Immature natural killer cell (primary cell): ENCODE measurements at regions not wholly inside any gene's neighbourhood (a gene's known extent, or its start where the extent isn't known, plus 50 kb on each side); places are given as distances from the start of the nearest gene placed in this dataset.

ENCODE experiments used
- DNase-seq, 3 donors: peaks; one replicate each; pipeline ENCODE4 v3.0.0; 2022; ENCODE audit warnings: mixed read lengths in 1 of 3
- H3K27ac Mint-ChIP-seq, 6 donors: one replicate each; pipeline ENCODE4 v1.8.0; 2020; ENCODE audit warnings: mixed read lengths in 6 of 6, mild to moderate bottlenecking in 5 of 6, inconsistent platforms in 4 of 6, moderate library complexity in 3 of 6
- H3K27me3 Mint-ChIP-seq, 3 donors: one replicate each; pipeline ENCODE4 v1.8.0; 2020 to 2021; ENCODE audit warnings: low read depth in 3 of 3, mild to moderate bottlenecking in 3 of 3, mixed read lengths in 3 of 3, moderate library complexity in 3 of 3, inconsistent platforms in 1 of 3
- H3K36me3 Mint-ChIP-seq, 3 donors: one replicate each; pipeline ENCODE4 v1.8.0; 2020; ENCODE audit warnings: mixed read lengths in 3 of 3, inconsistent platforms in 2 of 3, mild to moderate bottlenecking in 2 of 3
- H3K4me1 Mint-ChIP-seq, 2 donors: one replicate each; pipeline ENCODE4 v1.8.0; 2020; ENCODE audit warnings: inconsistent platforms in 2 of 2, mild to moderate bottlenecking in 2 of 2, mixed read lengths in 2 of 2, moderate library complexity in 1 of 2
- H3K4me3 Mint-ChIP-seq, 5 donors: one replicate each; pipeline ENCODE4 v1.8.0; 2020; ENCODE audit warnings: mild to moderate bottlenecking in 5 of 5, mixed read lengths in 5 of 5, inconsistent platforms in 3 of 5, moderate library complexity in 3 of 5
- H3K9me3 Mint-ChIP-seq, 6 donors: one replicate each; pipeline ENCODE4 v1.8.0; 2020; ENCODE audit warnings: mild to moderate bottlenecking in 6 of 6, mixed read lengths in 6 of 6, inconsistent platforms in 4 of 6, moderate library complexity in 3 of 6

- no peak for DNase-seq
- peaks cover 15 to 23% of the 10 kb centered on the region in 2 donors for H3K4me1 Mint-ChIP-seq
- no peak overlapping the region for H3K27ac Mint-ChIP-seq
- H3K36me3 Mint-ChIP-seq = no peaks in the 10 kb centered on the region
- peaks cover 3 to 17% (median 8%) of the 10 kb centered on the region in 3 donors for H3K27me3 Mint-ChIP-seq
- no peaks in the 10 kb centered on the region for H3K9me3 Mint-ChIP-seq
- no peak overlapping the region for H3K4me3 Mint-ChIP-seq
These were observed 208.8 kb upstream of the RAB4A start for GRCh38 chr1:229062135-229062534.

DNA sequence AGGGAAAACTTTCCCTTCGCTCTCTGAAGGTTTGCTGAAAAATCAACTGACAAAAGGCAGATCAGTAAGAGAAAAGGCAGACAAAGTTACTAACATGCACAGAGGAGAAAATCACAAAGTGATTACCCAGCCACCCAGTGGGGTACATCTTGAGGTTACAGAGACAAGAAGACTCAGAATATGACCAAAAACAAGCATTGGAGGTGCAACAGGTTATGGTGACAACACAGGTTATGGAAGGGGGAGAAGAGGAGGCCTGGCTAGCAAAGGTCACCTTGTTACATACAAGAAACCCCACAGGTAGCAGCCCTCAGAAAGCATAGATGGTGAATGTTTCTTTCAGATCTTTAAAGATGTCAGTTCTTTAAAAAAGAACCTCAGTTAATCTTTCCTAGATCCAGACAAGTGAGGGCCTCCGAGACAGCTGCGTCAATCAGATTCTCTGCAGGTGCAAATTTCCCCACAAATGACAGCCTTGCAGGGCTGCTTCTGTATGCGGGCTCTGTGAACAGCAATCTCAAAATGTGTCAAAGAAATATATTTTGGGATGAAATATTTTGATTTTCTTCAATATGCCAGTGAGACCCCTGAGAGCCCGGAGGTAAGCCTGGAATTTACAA is 207.6 kb upstream of the RAB4A start:
- H3K27ac Mint-ChIP-seq = no peak overlapping the region

GRCh38 chr1:229064320-229065168 is 206.4 kb upstream of the RAB4A start:
- Mint-ChIP-seq H3K4me3 (no peak overlapping the region), H3K27ac (no peak overlapping the region), H3K36me3 (no peaks in the 10 kb centered on the region), H3K27me3 (peaks cover 1 to 13% (median 11%) of the 10 kb centered on the region in 3 donors), H3K4me1 (peaks cover 18 to 23% of the 10 kb centered on the region in 2 donors), H3K9me3 (no peaks in the 10 kb centered on the region)
- no peak for DNase-seq

More for the DNA sequence above, 207.6 kb upstream of the RAB4A start:
- Mint-ChIP-seq H3K4me1 (peaks cover 16 to 22% of the 10 kb centered on the region in 2 donors), H3K36me3 (no peaks in the 10 kb centered on the region), H3K4me3 (no peak overlapping the region), H3K9me3 (no peaks in the 10 kb centered on the region), H3K27me3 (peaks cover 3 to 17% (median 12%) of the 10 kb centered on the region in 3 donors)
- DNase-seq = no peak

DNA sequence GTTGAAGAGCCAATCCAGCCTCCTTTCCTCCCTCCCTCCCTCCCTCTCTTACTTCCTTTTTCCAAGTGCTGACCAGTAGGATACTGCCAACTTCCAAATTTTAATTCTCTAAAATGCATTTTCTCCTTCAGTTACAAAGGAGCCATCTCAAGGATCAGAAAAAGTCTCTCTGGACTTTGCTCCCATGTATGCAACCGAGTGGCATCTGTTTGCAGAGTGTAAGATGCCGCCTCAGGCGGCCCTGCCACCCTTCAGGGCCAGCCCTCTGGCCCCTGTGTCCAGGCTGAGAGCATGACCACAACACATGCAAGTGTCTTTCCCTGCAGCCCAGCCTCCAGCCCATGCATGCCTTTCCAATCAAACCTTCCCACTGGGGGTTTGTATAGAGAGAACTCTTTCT is 205.3 kb upstream of the RAB4A start:
- H3K4me3 Mint-ChIP-seq = no peak overlapping the region
- peaks cover 1 to 13% (median 6%) of the 10 kb centered on the region in 3 donors for H3K27me3 Mint-ChIP-seq
- H3K9me3 Mint-ChIP-seq = no peaks in the 10 kb centered on the region
- no peak overlapping the region for H3K27ac Mint-ChIP-seq
- peaks cover 16 to 23% of the 10 kb centered on the region in 2 donors for H3K4me1 Mint-ChIP-seq
- no peak for DNase-seq
- H3K36me3 Mint-ChIP-seq = no peaks in the 10 kb centered on the region

GRCh38 chr1:229066591-229066990 is 204.3 kb upstream of the RAB4A start:
- no peaks in the 10 kb centered on the region for H3K36me3 Mint-ChIP-seq
- H3K4me1 Mint-ChIP-seq = peaks cover 18 to 26% of the 10 kb centered on the region in 2 donors
- H3K27me3 Mint-ChIP-seq = peaks cover 0 to 13% (median 9%) of the 10 kb centered on the region in 3 donors
- H3K9me3 Mint-ChIP-seq = no peaks in the 10 kb centered on the region
- H3K27ac Mint-ChIP-seq = no peak overlapping the region
- H3K4me3 Mint-ChIP-seq = no peak overlapping the region
- no peak for DNase-seq

GRCh38 chr1:229067546-229067945 is 203.4 kb upstream of the RAB4A start:
- Mint-ChIP-seq H3K27ac (no peak overlapping the region), H3K4me3 (peak overlapping the region in 1 of 5 donors; percentile 13), H3K36me3 (no peaks in the 10 kb centered on the region), H3K4me1 (peaks cover 24 to 30% of the 10 kb centered on the region in 2 donors), H3K27me3 (peaks cover 0 to 13% (median 11%) of the 10 kb centered on the region in 3 donors), H3K9me3 (no peaks in the 10 kb centered on the region)
- no peak for DNase-seq

- peak in 2 of 3 donors; percentile 2 to 7 for DNase-seq
- Mint-ChIP-seq H3K9me3 (no peaks in the 10 kb centered on the region), H3K27ac (no peak overlapping the region), H3K36me3 (no peaks in the 10 kb centered on the region), H3K4me1 (peaks cover 24 to 30% of the 10 kb centered on the region in 2 donors), H3K4me3 (peak overlapping the region; percentile 2 to 53 (median 26)), H3K27me3 (peaks cover 0 to 11% (median 9%) of the 10 kb centered on the region in 3 donors)
These were observed 202.5 kb upstream of the RAB4A start for GRCh38 chr1:229068270-229068987.

DNA sequence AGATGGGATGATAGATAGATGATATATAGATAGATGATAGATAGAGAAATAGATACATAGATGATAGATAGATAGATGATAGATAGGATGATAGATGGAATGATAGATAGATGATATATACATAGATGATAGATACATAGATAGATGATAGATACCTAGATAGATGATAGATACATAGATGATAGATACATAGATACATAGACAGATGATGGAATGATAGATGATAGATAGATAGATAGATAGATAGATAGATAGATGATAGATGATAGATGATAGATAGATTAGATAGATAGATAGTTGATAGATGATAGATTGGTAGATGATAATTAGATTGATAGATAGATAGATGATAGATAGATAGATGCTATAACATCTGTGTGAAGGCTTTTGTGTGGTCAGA is 201.7 kb upstream of the RAB4A start:
- Mint-ChIP-seq H3K27ac (peak overlapping the region in 1 of 6 donors; percentile 2), H3K27me3 (peaks cover 0 to 9% (median 9%) of the 10 kb centered on the region in 3 donors), H3K9me3 (no peaks in the 10 kb centered on the region), H3K4me1 (peaks cover 24 to 30% of the 10 kb centered on the region in 2 donors), H3K4me3 (no peak overlapping the region), H3K36me3 (no peaks in the 10 kb centered on the region)
- DNase-seq = no peak

DNA sequence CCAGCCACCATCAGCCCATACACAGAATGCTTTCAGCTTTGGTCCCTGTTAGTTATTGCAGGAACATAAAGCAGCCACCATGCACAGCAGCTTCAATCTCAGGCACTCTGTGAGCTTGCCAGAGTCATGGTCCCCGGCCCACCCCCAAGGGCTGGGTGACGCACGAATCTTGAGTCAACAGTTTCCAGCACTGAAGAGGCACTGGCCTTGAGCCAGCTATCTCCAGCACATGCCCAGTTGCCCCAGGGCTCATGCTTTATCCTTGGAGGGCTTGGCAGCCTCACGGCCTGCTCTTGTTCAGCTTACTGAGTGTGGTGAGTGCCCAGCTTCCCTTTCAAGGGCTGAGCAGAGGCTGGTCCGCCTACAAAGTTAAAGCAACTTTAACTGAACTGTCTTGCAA is 200.7 kb upstream of the RAB4A start:
- peaks cover 0 to 7% (median 6%) of the 10 kb centered on the region in 3 donors for H3K27me3 Mint-ChIP-seq
- H3K4me3 Mint-ChIP-seq = no peak overlapping the region
- H3K9me3 Mint-ChIP-seq = no peaks in the 10 kb centered on the region
- peaks cover 24 to 30% of the 10 kb centered on the region in 2 donors for H3K4me1 Mint-ChIP-seq
- DNase-seq = no peak
- H3K27ac Mint-ChIP-seq = no peak overlapping the region
- H3K36me3 Mint-ChIP-seq = no peaks in the 10 kb centered on the region

DNA sequence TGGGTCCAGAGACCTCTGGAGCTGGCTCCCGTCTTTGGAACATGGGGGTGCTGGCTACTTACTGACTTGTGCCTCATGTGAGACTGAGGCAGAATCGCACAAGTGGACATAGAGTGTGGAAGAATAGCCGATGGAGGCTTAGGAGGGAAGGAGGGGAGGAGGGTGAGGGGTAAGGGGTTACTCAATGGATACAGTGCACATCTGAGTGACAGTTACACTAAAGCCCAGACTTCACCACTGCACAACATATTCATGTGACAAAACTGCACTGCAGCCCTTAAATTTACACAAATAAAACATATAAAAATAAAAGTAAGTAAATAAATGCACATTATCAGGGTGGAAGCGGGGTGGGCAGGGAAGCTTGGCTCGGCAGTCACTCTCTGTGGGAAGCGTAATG is 197.7 kb upstream of the RAB4A start:
- H3K36me3 Mint-ChIP-seq = no peaks in the 10 kb centered on the region
- H3K4me1 Mint-ChIP-seq = peaks cover 15 to 17% of the 10 kb centered on the region in 2 donors
- no peak overlapping the region for H3K27ac Mint-ChIP-seq
- H3K4me3 Mint-ChIP-seq = no peak overlapping the region
- DNase-seq = no peak
- no peaks in the 10 kb centered on the region for H3K9me3 Mint-ChIP-seq
- peaks cover 0 to 5% (median 5%) of the 10 kb centered on the region in 3 donors for H3K27me3 Mint-ChIP-seq

DNA sequence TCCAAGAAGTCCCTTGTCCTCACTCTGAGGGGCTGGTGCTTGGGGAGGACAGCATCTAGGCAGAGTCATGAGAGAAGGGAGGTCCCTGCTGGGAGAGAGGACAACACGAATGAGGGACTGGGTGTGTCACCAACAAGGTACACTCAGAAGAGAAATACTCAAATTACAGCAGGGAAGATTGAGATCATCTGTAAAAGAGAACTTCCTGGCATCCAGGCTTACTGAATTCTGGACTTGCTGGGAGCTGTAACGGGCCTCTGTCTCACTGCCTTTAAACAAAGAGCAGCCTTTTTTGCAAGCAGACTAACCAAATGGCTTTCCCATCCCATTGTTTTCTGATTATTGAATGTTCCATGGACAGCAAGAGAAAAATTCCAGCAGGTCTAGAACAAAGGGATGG is 195.7 kb upstream of the RAB4A start:
- H3K4me1 Mint-ChIP-seq = peaks cover 7 to 9% of the 10 kb centered on the region in 2 donors
- H3K36me3 Mint-ChIP-seq = no peaks in the 10 kb centered on the region
- no peak for DNase-seq
- peaks cover 0 to 5% (median 4%) of the 10 kb centered on the region in 3 donors for H3K27me3 Mint-ChIP-seq
- no peak overlapping the region for H3K4me3 Mint-ChIP-seq
- H3K27ac Mint-ChIP-seq = no peak overlapping the region
- H3K9me3 Mint-ChIP-seq = no peaks in the 10 kb centered on the region

DNA sequence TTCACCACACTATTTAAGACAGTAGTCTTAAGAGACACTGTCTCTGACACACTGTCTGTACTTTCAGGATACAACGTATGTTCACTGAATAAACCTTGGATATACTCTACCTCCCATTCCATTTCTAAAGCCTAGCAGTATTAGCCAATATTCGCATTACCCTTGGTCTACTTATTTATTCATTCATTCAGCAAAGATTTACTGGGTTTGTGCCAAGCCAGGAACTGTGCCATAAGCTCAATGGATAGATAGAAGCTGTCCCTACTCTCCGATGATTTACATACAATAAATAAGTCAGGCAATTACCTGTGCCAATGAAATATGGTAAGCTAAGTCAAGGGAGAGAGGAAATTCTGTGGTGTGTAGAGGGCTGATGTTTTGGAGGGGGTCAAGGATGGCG is 195.2 kb upstream of the RAB4A start:
- no peak for DNase-seq
- Mint-ChIP-seq H3K27me3 (peaks cover 0 to 5% (median 4%) of the 10 kb centered on the region in 3 donors), H3K4me1 (peaks cover 7 to 9% of the 10 kb centered on the region in 2 donors), H3K9me3 (no peaks in the 10 kb centered on the region), H3K36me3 (no peaks in the 10 kb centered on the region), H3K4me3 (no peak overlapping the region), H3K27ac (no peak overlapping the region)

DNA sequence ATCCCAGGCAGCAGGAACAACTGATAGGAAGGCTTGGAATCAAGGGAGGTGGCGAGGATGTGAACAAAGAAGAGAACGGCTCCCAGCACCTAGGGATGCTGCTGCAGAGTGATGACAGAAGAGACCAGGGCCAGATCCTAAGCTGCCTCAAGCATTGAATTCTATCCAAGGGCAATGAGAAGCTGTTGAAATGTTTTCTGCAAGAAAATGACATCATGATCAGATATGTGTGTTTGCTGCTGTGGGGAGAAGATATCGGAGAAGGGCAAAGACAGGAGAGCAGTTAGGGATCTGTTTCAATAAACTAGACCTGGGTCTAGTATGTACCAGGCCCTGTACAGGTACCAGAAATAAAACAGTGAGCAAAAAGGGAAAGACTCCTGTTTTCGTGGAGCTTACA is 194.7 kb upstream of the RAB4A start:
- Mint-ChIP-seq H3K36me3 (no peaks in the 10 kb centered on the region), H3K4me1 (peaks cover 6 to 9% of the 10 kb centered on the region in 2 donors), H3K9me3 (no peaks in the 10 kb centered on the region), H3K4me3 (no peak overlapping the region), H3K27me3 (peaks cover 0 to 4% (median 4%) of the 10 kb centered on the region in 3 donors), H3K27ac (no peak overlapping the region)
- no peak for DNase-seq
